Renal pelvis (tissue), 1 donor: ENCODE measurements at regions not wholly inside any gene's neighbourhood (a gene's known extent, or its start where the extent isn't known, plus 50 kb on each side); places are given as distances from the start of the nearest gene placed in this dataset.

Experiments
- DNase-seq: peaks from one replicate; pipeline ENCODE4 v3.0.0-alpha.2; 2013

DNA sequence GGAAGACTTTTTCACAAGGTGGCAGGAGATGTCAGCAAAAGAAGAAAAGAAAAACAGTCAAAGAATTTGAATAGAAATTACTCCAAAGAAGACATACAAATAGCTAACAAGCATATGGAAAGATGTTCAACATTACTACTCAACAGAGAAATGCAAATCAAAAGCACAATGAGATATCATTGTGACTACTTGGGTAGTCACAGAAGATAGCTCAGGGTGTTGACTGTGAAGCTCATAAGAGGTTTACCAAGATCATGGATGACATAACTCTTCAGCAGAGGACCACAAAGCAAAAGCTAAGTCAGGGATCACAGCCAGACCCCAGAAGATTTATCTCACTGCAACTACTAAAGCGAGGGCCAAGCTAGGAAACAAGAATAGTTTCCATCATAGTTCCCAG lies 53.0 kb upstream of the TANK start:
- DNase-seq = no peak
